HS-5 (cell line): ENCODE measurements at regions not wholly inside any gene's neighbourhood (a gene's known extent, or its start where the extent isn't known, plus 50 kb on each side); places are given as distances from the start of the nearest gene placed in this dataset.

Experiments used
- DNase-seq: peaks from one replicate; pipeline ENCODE4 v3.0.0-alpha.2; 2012; ENCODE audit warnings: low read depth

GRCh38 chr10:78802431-78802830, 266.3 kb upstream of the ZMIZ1 start:
- no peak for DNase-seq

- peak; percentile 39 for DNase-seq
Observed at GRCh38 chr10:78802866-78803265, 265.9 kb upstream of the ZMIZ1 start.

- DNase-seq: no peak
Observed at GRCh38 chr10:78803710-78804109, 265.1 kb upstream of the ZMIZ1 start.

GRCh38 chr10:78804411-78805032, 264.2 kb upstream of the ZMIZ1 start:
- DNase-seq: no peak

- DNase-seq: peak; percentile 91
Observed at GRCh38 chr10:78805176-78805575, 263.6 kb upstream of the ZMIZ1 start.

- no peak for DNase-seq
Observed at GRCh38 chr10:78806681-78807221, 262.0 kb upstream of the ZMIZ1 start.

- DNase-seq: no peak
Observed at GRCh38 chr10:78807504-78808203, 261.1 kb upstream of the ZMIZ1 start.

GRCh38 chr10:78808286-78808685, 260.5 kb upstream of the ZMIZ1 start:
- no peak for DNase-seq

GRCh38 chr10:78808736-78809367, 259.9 kb upstream of the ZMIZ1 start:
- no peak for DNase-seq

- DNase-seq: no peak
Observed at GRCh38 chr10:78811174-78811573, 257.6 kb upstream of the ZMIZ1 start.

- no peak for DNase-seq
Observed at GRCh38 chr10:78812571-78813318, 256.0 kb upstream of the ZMIZ1 start.

GRCh38 chr10:78813526-78813925, 255.2 kb upstream of the ZMIZ1 start:
- no peak for DNase-seq

- no peak for DNase-seq
Observed at GRCh38 chr10:78813998-78814399, 254.8 kb upstream of the ZMIZ1 start.

- DNase-seq: no peak
Observed at GRCh38 chr10:78814407-78814806, 254.4 kb upstream of the ZMIZ1 start.

- no peak for DNase-seq
Observed at GRCh38 chr10:78815702-78816334, 252.9 kb upstream of the ZMIZ1 start.

GRCh38 chr10:78817361-78817760, 251.4 kb upstream of the ZMIZ1 start:
- no peak for DNase-seq

GRCh38 chr10:78817804-78818203, 251.0 kb upstream of the ZMIZ1 start:
- DNase-seq: no peak

- DNase-seq: no peak
Observed at GRCh38 chr10:78819361-78820006, 249.3 kb upstream of the ZMIZ1 start.

- no peak for DNase-seq
Observed at GRCh38 chr10:78820007-78820362, 248.8 kb upstream of the ZMIZ1 start.

GRCh38 chr10:78821052-78821451, 247.7 kb upstream of the ZMIZ1 start:
- DNase-seq: no peak
